ENCODE measurements at regions not wholly inside any gene's neighbourhood (a gene's known extent, or its start where the extent isn't known, plus 50 kb on each side); places are given as distances from the start of the nearest gene placed in this dataset.
"Not testable (repeated sequence)": the region's sequence is repeated elsewhere in the genome, so short reads cannot be mapped to it uniquely, and the experiment has no call there.

GRCh38 chr20:48528346-48528745 lies 299.5 kb downstream of the PREX1 start:
- no peak for DNase-seq

DNA sequence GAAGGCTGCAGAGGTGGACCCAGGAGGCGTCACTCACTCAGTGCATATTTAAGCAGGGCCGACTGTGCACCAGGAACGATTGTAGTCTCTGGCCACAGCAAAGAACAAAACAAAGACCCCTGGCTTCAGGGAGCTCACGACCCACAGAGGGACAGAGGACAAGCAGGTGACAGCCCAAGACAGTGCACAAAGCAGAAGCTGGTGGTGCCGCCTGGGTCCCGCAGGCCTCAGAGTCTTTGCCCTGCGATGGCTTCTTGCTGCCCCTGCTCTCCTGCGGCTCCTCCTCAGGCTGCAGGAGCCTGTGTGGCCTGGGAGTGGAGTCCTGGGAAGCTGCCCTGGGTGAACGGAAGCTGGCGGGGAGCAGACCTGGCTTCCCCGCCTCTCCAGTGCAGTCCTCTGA lies 300.0 kb downstream of the PREX1 start:
- no peak for DNase-seq

DNA sequence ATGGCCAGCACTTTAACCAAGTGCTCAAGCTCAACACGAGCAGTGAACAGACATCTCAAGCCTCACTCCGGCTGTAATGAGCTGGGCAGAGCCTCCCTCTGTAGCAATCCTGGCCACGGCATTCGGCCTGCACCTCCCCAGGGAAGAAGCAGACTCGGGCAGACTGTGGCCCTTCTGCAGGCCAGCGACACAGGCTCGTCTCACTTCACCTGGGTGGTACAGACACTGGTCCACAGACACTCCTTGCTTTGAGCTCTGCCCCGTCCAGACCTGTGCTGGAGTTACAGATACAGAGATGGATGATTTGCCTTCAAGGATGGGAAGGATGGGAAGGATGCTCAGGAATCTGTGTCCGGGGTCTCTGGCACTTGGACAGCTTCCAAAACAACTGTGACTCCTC lies 300.9 kb downstream of the PREX1 start:
- DNase-seq: no peak

DNA sequence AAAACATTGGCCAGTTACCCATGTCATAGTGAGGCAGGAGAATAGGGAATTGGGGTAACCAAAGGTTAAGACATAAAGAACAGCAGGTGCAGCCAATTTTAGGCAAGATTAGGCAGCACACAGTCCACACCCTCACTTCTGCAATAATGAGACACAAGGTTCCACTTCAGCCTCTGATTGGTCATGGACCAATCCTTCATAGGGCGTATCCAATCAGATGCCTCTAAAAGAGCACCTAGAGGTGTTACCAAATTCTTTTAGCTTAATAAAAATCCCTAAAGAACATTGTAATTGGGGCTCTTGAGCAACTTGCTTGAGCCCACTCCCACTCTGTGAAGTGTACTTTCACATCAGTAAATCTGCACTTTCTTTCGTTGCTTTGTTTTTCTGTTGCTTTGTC lies 302.4 kb downstream of the PREX1 start:
- DNase-seq: no peak

DNA sequence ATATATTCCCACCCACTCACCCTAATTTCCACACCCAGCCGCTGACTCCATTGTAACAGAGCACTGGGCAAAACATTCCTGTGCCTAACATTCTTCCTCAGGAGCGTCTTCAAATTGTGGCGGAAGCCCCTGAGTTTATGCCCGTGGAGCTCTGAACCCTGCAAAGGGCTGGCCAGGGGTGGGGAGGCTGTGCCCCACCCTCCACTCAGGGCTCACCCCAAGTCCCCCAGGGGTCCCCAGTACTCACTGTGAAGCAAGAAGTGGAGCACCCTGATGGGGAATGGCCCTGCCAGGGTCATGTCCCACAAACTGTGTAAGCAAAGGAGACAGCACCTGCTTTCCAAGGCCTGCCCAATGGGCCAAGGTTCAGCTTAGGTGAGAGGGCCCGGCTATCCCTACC lies 303.2 kb downstream of the PREX1 start:
- no peak for DNase-seq

DNA sequence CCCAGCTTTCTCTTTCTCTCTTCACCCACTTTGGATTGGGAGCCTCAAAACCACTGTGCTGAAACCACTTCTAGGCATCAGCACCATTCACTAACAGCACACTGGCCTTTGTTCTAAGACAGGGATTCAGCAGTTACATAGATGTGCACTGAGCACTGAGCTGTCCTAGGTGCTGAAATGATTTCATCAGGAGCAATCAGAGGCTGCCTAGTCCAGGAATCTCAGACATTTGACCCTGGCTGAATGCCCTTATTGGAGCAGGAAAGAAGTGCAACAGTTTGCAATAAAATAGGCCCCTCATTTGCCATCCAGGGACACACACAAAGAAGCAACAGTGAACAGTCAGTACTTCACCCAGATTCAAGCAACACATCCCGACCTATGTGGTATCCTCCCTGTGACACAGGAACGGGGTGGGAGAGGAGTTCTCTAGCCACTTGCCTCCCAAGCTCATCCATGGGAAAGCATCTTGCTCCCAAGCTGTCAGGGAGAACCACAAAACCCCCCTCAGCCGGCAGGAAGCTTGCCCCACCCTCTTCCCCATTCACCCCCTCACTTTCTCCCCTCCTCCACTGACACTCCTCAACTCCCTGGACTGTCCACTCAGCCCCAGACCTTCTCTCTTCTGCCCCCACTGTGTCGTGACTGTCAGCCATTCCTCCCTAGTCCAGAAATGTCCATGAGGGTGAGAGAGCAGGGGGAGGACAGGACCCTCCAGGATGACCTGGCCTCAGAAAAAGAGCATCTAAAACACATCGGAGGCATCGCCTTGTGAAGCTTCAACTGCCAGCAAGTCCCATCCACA lies 304.4 kb downstream of the PREX1 start:
- no peak for DNase-seq

DNA sequence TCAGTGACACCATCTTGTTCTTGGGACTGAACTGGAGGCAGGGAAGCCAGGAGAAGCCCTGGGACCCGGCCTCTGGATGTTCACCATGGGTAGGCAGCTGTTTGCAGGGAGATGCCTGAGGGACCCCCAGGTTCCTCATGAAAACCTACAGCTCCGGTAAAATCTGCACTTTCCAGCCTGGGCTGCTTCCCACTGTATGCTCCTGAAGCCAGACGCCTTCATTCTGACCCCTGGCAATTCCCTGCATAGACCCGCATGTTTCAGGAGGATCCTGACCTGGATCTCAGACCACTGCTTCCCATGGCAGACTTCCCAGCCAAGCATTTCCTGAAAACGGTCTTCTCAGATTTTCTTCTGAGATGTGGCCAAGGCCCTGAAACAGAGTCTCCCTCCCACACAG lies 306.7 kb downstream of the PREX1 start:
- DNase-seq: no peak

GRCh38 chr20:48516196-48516595 lies 311.6 kb downstream of the PREX1 start:
- not testable (repeated sequence) for DNase-seq

- not testable (repeated sequence) for DNase-seq
These were observed 313.2 kb downstream of the PREX1 start for GRCh38 chr20:48514577-48514976.

GRCh38 chr20:48512539-48512938 lies 315.3 kb downstream of the PREX1 start:
- not testable (repeated sequence) for DNase-seq

GRCh38 chr20:48505066-48505465 lies 322.7 kb downstream of the PREX1 start:
- DNase-seq: not testable (repeated sequence)

GRCh38 chr20:48503166-48503815 lies 324.5 kb downstream of the PREX1 start:
- no peak for DNase-seq

GRCh38 chr20:48502758-48503157 lies 325.0 kb downstream of the PREX1 start:
- no peak for DNase-seq

DNA sequence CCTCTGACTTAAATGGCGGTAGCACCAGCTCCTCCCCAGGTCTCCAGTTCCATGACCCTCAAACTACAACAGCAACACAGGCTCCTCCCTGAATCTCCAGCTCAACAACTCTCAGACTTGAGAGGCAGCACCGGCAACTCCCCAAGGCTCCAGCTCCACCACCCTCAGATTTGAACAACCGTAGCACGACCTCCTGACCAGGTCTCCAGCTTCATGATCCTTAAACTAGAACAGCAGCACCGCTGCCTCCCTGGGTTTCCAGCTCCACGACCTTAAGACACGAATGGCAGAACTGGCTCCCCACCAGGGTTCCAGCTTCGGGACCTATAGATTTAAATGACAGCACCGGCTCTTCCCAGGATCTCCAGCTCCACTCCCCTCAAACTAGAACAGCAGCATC lies 325.8 kb downstream of the PREX1 start:
- no peak for DNase-seq

GRCh38 chr20:48500900-48501299 lies 326.9 kb downstream of the PREX1 start:
- DNase-seq: not testable (repeated sequence)

DNA sequence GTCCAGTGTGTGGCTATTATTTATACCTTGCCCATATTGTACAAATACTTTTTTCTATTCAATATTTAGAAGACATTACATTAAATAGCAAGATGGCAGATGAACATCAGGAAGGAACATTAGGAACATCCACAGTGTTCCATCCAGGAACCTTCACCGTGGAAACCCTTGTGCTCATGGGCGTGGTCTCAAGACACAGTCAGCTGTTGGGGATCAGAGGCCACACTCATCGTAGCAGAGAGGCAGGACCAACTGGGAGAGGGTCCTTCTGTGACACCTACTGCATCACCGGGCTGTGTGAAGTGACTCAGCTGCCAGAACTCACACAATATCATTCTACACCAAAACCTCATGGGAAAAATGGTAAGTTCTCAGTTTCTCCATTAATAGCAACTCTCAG lies 328.9 kb downstream of the PREX1 start:
- DNase-seq: not testable (repeated sequence)

- not testable (repeated sequence) for DNase-seq
These were observed 329.7 kb downstream of the PREX1 start for GRCh38 chr20:48498125-48498524.

- DNase-seq: no peak
These were observed 333.8 kb downstream of the PREX1 start for GRCh38 chr20:48493966-48494365.

DNA sequence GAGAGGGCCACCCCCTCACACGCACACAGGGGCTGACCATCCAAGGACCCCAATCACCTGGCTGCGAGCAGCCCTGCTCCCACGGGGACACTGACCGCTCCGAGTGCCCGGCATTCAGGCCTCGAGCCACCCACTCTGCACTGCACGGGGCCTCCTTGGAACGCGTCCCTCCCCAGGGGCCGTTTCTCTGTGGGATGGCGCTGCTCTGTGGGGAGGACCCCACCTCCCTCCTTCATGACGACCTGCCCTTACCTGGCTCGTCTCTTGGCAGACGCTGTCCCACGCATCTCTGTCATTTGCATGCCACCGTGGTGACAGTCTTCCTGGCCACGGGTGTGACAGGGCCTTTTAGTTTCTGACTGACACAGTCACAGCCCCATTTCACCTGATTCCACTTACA lies 334.5 kb downstream of the PREX1 start:
- DNase-seq: not testable (repeated sequence)

GRCh38 chr20:48492715-48493070 lies 335.1 kb downstream of the PREX1 start:
- DNase-seq: no peak

GRCh38 chr20:48492015-48492714 lies 335.6 kb downstream of the PREX1 start:
- DNase-seq: no peak

DNA sequence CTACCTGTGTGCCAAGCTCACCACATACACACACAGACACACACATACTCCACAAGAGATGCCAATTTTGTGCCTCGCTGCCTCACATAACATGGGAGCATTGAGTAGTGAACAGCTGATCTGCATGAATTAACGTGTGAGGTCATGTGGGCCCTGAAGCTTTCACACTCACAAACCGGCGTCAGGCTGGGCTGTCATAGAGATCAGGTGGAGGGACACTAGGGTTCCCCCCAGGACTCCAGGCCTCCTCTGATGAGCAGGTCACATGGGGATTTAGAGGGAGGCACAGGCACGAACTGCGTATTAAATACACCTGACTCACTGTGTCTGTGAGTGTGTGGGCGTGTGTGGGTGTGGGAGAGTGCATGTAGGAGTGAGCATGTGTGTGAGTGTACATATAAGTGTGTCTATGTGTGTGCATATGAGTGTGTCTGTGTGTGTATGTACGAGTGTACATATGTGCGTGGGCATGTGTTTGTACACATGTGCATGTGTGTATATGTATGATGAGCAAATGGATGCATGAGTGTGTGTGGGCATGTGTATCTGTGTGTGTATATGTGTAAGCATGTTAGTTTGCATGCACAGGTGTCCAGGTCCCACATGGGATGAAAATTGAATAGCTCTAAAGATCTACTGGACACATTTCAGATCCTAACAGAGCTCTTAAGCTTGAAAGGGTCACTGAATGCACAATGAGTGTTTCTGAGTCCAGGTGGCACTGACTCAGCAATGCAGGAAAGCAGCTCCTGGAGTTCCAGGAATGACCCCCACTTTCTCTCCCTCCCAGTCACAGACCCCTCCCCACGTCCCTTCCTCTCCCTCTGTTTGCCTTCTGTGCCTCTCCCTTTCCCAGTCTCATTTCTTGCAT lies 336.6 kb downstream of the PREX1 start:
- DNase-seq: no peak

- not testable (repeated sequence) for DNase-seq
These were observed 337.5 kb downstream of the PREX1 start for GRCh38 chr20:48490341-48490740.
